ENCODE measurements at regions not wholly inside any gene's neighbourhood (a gene's known extent, or its start where the extent isn't known, plus 50 kb on each side); places are given as distances from the start of the nearest gene placed in this dataset.
"Not testable (repeated sequence)": the region's sequence is repeated elsewhere in the genome, so short reads cannot be mapped to it uniquely, and the experiment has no call there.

GRCh38 chr3:26229801-26230200 is 392.8 kb upstream of the LRRC3B start:
- H3K4me3 ChIP-seq (ENCODE audit: low read depth, low read length), result no peak overlapping the region
- no peak overlapping the region for H3K9ac ChIP-seq (ENCODE audit: low read length)
- no peaks in the 10 kb centered on the region for H3K4me1 ChIP-seq (ENCODE audit: control insufficient read depth, insufficient read depth, low read length)
- H3K27me3 ChIP-seq (ENCODE audit: control insufficient read depth, insufficient read depth, low read length), result no peaks in the 10 kb centered on the region
- no peaks in the 10 kb centered on the region for H3K9me3 ChIP-seq (ENCODE audit: control insufficient read depth, insufficient read depth, low read depth, low read length)
- H3K27ac ChIP-seq (ENCODE audit: low read depth, low read length), result no peak overlapping the region
- no peaks in the 10 kb centered on the region for H3K36me3 ChIP-seq (ENCODE audit: control insufficient read depth, insufficient read depth, low read length)

DNA sequence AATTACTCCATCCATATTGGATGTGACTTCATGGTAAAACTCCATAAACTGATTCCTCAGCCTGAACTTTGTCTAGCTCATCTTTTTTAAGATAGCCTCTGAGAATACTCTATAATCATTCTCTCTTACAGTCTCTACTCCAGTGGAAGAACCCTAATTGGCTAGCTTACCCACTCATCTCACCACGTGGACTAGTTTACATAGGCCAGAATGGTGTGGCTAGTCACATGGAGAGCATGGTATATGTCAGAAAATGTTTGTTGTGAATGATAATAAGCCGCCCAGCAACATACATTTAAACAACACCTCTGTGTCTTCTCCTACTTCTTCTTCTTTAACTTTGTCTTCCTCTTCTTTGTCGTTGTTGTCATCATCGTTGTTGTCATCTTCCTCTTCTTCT is 389.2 kb upstream of the LRRC3B start:
- Histone ChIP-seq H3K27ac (ENCODE audit: low read depth, low read length) (no peak overlapping the region), H3K4me3 (ENCODE audit: low read depth, low read length) (no peak overlapping the region), H3K27me3 (ENCODE audit: control insufficient read depth, insufficient read depth, low read length) (no peaks in the 10 kb centered on the region), H3K9me3 (ENCODE audit: control insufficient read depth, insufficient read depth, low read depth, low read length) (0 out of 2 replicates have a peak, but pooled peaks cover 4% of the 10 kb centered on the region), H3K9ac (ENCODE audit: low read length) (no peak overlapping the region), H3K36me3 (ENCODE audit: control insufficient read depth, insufficient read depth, low read length) (no peaks in the 10 kb centered on the region), H3K4me1 (ENCODE audit: control insufficient read depth, insufficient read depth, low read length) (no peaks in the 10 kb centered on the region)

DNA sequence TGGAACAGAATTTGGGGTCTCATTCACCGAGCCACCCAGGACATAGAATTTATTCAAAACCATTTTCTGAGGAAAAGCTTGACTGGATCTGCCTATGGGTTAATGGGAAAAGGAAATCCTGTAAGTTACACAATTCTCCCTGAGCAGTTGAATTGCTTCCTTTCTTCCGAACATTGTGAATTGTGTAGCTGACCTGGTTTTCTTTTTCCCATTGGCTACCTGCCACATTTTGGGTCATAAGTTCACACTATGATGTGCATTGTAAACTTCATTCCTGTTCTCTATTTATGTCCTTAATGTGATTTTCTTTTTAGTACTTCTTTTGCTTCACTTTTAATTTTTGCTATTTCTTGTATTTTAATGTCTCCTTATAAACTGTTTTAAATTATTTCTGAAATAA is 386.0 kb upstream of the LRRC3B start:
- Histone ChIP-seq H3K9me3 (ENCODE audit: control insufficient read depth, insufficient read depth, low read depth, low read length) (0 out of 2 replicates have a peak, but pooled peaks cover 6% of the 10 kb centered on the region), H3K27ac (ENCODE audit: low read depth, low read length) (no peak overlapping the region), H3K36me3 (ENCODE audit: control insufficient read depth, insufficient read depth, low read length) (no peaks in the 10 kb centered on the region), H3K4me3 (ENCODE audit: low read depth, low read length) (no peak overlapping the region), H3K27me3 (ENCODE audit: control insufficient read depth, insufficient read depth, low read length) (no peaks in the 10 kb centered on the region), H3K9ac (ENCODE audit: low read length) (no peak overlapping the region), H3K4me1 (ENCODE audit: control insufficient read depth, insufficient read depth, low read length) (no peaks in the 10 kb centered on the region)

DNA sequence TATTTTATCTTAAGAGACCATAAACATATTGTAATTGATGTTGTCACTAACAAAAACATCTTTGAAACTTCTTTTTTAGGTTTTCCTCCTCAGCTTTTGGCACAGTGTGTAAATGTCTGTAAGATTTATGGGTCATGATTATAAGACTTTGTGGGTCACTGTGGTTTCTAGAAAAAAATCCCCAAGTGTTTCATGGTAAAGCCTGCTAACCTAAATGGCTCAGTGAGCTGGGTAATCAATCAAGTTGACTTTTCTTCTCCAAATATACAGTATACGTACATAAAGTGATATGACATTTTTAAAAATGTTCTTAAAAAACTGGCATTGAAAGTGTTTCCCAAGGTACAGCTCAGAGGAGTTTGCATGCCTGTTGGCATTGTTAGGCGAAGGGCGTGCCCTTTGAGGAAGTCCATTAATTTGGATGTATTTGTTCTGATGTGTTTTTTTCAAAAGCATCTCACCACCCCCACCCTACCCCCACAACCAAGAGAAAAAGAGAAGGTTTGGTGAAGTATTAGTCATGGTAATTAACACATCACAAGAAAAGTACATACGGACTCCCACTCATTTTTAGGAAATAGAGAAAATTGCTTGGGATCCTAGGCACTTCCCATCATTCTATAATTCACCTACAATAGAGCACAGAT is 385.4 kb upstream of the LRRC3B start:
- no peak overlapping the region for H3K27ac ChIP-seq (ENCODE audit: low read depth, low read length)
- H3K4me1 ChIP-seq (ENCODE audit: control insufficient read depth, insufficient read depth, low read length), result no peaks in the 10 kb centered on the region
- no peak overlapping the region for H3K4me3 ChIP-seq (ENCODE audit: low read depth, low read length)
- H3K9me3 ChIP-seq (ENCODE audit: control insufficient read depth, insufficient read depth, low read depth, low read length), result 0 out of 2 replicates have a peak, but pooled peaks cover 6% of the 10 kb centered on the region
- H3K9ac ChIP-seq (ENCODE audit: low read length), result no peak overlapping the region
- no peaks in the 10 kb centered on the region for H3K27me3 ChIP-seq (ENCODE audit: control insufficient read depth, insufficient read depth, low read length)
- no peaks in the 10 kb centered on the region for H3K36me3 ChIP-seq (ENCODE audit: control insufficient read depth, insufficient read depth, low read length)

DNA sequence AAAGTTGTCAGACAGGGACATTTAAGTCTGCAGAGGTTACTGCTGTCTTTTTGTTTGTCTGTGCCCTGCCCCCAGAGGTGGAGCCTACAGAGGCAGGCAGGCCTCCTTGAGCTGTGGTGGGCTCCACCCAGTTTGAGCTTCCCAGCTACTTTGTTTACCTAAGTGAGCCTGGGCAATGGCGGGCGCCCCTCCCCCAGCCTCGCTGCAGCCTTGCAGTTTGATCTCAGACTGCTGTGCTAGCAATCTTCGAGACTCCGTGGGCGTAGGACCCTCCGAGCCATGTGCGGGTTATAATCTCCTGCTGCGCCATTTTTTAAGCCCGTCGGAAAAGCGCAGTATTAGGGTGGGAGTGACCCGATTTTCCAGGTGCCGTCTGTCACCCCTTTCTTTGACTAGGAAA is 378.0 kb upstream of the LRRC3B start:
- not testable (repeated sequence) for H3K9me3 ChIP-seq (ENCODE audit: control insufficient read depth, insufficient read depth, low read depth, low read length); H3K27me3 ChIP-seq (ENCODE audit: control insufficient read depth, insufficient read depth, low read length); H3K9ac ChIP-seq (ENCODE audit: low read length); H3K36me3 ChIP-seq (ENCODE audit: control insufficient read depth, insufficient read depth, low read length); H3K27ac ChIP-seq (ENCODE audit: low read depth, low read length); H3K4me3 ChIP-seq (ENCODE audit: low read depth, low read length); H3K4me1 ChIP-seq (ENCODE audit: control insufficient read depth, insufficient read depth, low read length)

DNA sequence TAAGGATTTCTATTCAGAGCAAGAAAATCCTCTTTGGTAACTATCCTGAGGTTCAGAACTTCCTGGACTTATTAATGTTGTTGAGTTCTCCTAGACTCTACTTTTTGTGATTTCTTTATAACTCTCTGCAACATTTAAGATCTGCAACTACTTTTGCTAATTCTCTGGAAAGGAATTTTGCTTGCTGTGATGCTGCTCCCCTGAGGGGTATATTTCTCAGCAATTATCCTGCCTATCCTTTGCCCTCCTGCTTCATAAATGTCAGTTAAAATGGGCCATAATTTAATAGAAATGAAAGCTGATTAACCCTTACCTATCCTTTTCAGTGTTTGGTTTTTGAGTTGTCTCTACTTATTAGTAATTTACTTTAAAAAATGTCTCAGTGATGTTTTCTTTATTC is 377.3 kb upstream of the LRRC3B start:
- Histone ChIP-seq H3K9ac (ENCODE audit: low read length) (no peak overlapping the region), H3K9me3 (ENCODE audit: control insufficient read depth, insufficient read depth, low read depth, low read length) (no peaks in the 10 kb centered on the region), H3K36me3 (ENCODE audit: control insufficient read depth, insufficient read depth, low read length) (no peaks in the 10 kb centered on the region), H3K27me3 (ENCODE audit: control insufficient read depth, insufficient read depth, low read length) (no peaks in the 10 kb centered on the region), H3K4me1 (ENCODE audit: control insufficient read depth, insufficient read depth, low read length) (no peaks in the 10 kb centered on the region), H3K4me3 (ENCODE audit: low read depth, low read length) (no peak overlapping the region), H3K27ac (ENCODE audit: low read depth, low read length) (no peak overlapping the region)

DNA sequence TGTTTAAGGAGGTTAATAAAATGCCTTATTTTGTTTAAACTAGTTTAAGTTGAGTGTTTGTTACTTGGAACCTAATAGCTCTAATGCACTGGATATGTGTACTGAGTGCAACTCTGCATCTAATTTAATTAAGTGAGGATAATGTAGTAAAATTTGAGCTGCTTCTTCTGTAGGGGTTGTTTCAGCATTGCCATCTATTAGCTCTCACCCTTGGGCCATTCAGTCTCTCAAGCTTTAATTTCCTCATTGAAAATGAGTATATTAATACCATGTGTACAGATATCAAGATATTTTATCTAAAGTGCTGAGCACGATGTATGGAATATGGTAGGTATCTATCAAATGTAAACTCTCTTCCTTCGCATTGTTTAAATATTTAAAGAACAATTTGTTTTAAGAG is 375.7 kb upstream of the LRRC3B start:
- no peaks in the 10 kb centered on the region for H3K4me1 ChIP-seq (ENCODE audit: control insufficient read depth, insufficient read depth, low read length)
- no peaks in the 10 kb centered on the region for H3K9me3 ChIP-seq (ENCODE audit: control insufficient read depth, insufficient read depth, low read depth, low read length)
- no peak overlapping the region for H3K4me3 ChIP-seq (ENCODE audit: low read depth, low read length)
- H3K36me3 ChIP-seq (ENCODE audit: control insufficient read depth, insufficient read depth, low read length), result no peaks in the 10 kb centered on the region
- H3K27ac ChIP-seq (ENCODE audit: low read depth, low read length), result no peak overlapping the region
- H3K9ac ChIP-seq (ENCODE audit: low read length), result no peak overlapping the region
- H3K27me3 ChIP-seq (ENCODE audit: control insufficient read depth, insufficient read depth, low read length), result no peaks in the 10 kb centered on the region

DNA sequence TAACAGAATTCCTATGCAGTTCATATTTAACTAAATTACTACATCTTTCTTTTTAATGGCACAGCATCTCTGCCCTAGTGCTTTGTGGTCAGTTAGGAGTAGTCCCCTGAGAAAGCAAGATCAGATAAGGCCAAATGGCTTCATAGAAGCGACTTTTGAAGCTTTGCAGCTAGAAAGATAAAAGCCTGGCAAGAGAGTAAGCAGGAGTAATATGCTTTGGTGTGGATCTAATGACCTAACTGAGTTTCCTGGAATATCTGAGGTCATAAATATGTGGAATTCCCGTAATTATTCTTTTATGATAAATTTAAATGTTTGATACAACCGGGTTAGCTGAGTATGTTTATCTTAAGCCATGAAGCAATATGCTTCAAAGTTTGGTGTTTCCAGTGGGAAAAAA is 374.9 kb upstream of the LRRC3B start:
- H3K27me3 ChIP-seq (ENCODE audit: control insufficient read depth, insufficient read depth, low read length), result no peaks in the 10 kb centered on the region
- no peaks in the 10 kb centered on the region for H3K36me3 ChIP-seq (ENCODE audit: control insufficient read depth, insufficient read depth, low read length)
- no peaks in the 10 kb centered on the region for H3K4me1 ChIP-seq (ENCODE audit: control insufficient read depth, insufficient read depth, low read length)
- H3K4me3 ChIP-seq (ENCODE audit: low read depth, low read length), result no peak overlapping the region
- no peak overlapping the region for H3K27ac ChIP-seq (ENCODE audit: low read depth, low read length)
- H3K9ac ChIP-seq (ENCODE audit: low read length), result no peak overlapping the region
- H3K9me3 ChIP-seq (ENCODE audit: control insufficient read depth, insufficient read depth, low read depth, low read length), result no peaks in the 10 kb centered on the region

DNA sequence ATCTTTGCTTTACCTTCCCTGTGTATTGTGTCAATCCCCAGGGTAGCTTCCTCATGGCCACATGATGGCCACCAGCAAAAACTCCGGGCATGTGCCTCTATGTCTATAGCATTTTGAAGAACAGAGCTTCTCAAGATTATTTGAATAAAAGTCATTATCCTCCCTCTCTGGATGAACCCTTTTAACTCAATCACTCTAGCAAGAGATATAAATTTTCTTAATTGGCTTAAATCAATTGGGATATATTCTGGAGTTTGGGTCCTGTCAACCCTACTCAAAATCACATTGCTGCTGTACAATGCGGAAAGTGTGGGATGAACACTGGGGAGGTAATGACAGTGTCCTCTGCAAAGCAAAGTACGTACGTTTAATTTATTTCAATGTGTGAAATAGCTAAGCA is 370.6 kb upstream of the LRRC3B start:
- no peaks in the 10 kb centered on the region for H3K4me1 ChIP-seq (ENCODE audit: control insufficient read depth, insufficient read depth, low read length)

DNA sequence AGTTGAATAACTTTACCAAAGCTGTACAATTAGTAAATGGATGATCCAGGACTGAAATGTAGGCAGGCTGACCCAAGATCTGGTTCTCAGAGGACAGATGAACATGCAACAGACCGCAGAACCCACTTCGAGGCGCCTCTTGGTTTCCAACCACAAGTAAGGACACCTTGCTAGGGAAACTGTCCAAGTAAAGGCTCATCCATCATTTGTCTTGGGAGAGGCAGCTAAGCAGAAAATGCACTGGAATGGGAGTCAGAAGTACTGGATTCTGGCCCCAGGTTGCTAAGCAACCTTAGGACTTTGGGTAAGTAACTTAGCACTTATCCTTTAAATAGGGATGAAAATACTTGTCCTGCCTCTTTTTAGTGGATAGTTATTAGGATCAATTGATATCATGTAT is 366.3 kb upstream of the LRRC3B start:
- Histone ChIP-seq H3K9me3 (ENCODE audit: control insufficient read depth, insufficient read depth, low read depth, low read length) (no peaks in the 10 kb centered on the region), H3K4me3 (ENCODE audit: low read depth, low read length) (no peak overlapping the region), H3K27me3 (ENCODE audit: control insufficient read depth, insufficient read depth, low read length) (no peaks in the 10 kb centered on the region), H3K4me1 (ENCODE audit: control insufficient read depth, insufficient read depth, low read length) (no peaks in the 10 kb centered on the region), H3K9ac (ENCODE audit: low read length) (no peak overlapping the region), H3K27ac (ENCODE audit: low read depth, low read length) (no peak overlapping the region), H3K36me3 (ENCODE audit: control insufficient read depth, insufficient read depth, low read length) (no peaks in the 10 kb centered on the region)

More for the DNA sequence above, 370.6 kb upstream of the LRRC3B start:
- Histone ChIP-seq H3K9me3 (ENCODE audit: control insufficient read depth, insufficient read depth, low read depth, low read length) (no peaks in the 10 kb centered on the region), H3K27me3 (ENCODE audit: control insufficient read depth, insufficient read depth, low read length) (no peaks in the 10 kb centered on the region), H3K9ac (ENCODE audit: low read length) (no peak overlapping the region), H3K4me3 (ENCODE audit: low read depth, low read length) (no peak overlapping the region), H3K36me3 (ENCODE audit: control insufficient read depth, insufficient read depth, low read length) (no peaks in the 10 kb centered on the region), H3K27ac (ENCODE audit: low read depth, low read length) (no peak overlapping the region)

DNA sequence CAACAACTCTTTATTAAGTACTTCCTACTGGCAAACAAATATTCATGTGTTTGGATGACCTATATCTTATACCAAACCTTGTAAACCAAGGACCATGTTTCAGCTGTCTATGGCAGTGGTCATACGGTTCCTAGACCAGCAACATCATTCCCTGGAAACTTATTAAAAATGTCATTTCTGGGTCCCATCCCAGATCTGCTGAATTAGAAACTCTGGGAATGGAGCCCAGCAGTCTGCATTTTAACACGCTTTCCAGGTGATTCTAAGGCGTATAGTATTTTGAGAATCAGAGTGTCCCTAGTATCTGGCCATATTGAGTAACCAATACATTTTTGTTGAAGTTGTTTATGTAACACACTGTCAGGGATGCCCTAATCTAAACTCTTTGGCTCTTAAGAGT is 363.4 kb upstream of the LRRC3B start:
- no peaks in the 10 kb centered on the region for H3K9me3 ChIP-seq (ENCODE audit: control insufficient read depth, insufficient read depth, low read depth, low read length)
- H3K27ac ChIP-seq (ENCODE audit: low read depth, low read length), result no peak overlapping the region
- no peaks in the 10 kb centered on the region for H3K4me1 ChIP-seq (ENCODE audit: control insufficient read depth, insufficient read depth, low read length)
- H3K27me3 ChIP-seq (ENCODE audit: control insufficient read depth, insufficient read depth, low read length), result no peaks in the 10 kb centered on the region
- no peak overlapping the region for H3K4me3 ChIP-seq (ENCODE audit: low read depth, low read length)
- no peak overlapping the region for H3K9ac ChIP-seq (ENCODE audit: low read length)
- H3K36me3 ChIP-seq (ENCODE audit: control insufficient read depth, insufficient read depth, low read length), result no peaks in the 10 kb centered on the region

DNA sequence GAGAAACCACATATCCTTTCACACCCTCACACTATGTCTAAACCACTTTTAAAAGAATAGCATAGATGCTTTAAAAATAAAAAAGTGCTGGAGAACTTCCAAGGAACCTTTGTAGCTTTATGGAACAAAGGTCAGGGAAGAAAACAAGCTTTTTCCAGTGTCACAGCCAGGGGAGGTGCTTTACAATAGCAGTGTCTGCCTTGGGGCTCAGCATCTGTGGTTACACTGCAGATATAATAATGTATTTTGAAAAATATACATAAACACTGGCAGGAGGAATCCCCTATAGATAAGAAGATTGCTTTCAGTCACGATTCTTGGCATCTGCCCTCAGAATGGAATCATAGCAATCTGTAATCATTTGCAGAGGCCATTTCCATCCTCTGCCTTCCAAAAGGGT is 362.4 kb upstream of the LRRC3B start:
- Histone ChIP-seq H3K27me3 (ENCODE audit: control insufficient read depth, insufficient read depth, low read length) (no peaks in the 10 kb centered on the region), H3K36me3 (ENCODE audit: control insufficient read depth, insufficient read depth, low read length) (no peaks in the 10 kb centered on the region), H3K27ac (ENCODE audit: low read depth, low read length) (no peak overlapping the region), H3K4me1 (ENCODE audit: control insufficient read depth, insufficient read depth, low read length) (peaks cover 5% of the 10 kb centered on the region; the same call in 1 of the 2 replicates), H3K9ac (ENCODE audit: low read length) (no peak overlapping the region), H3K4me3 (ENCODE audit: low read depth, low read length) (no peak overlapping the region), H3K9me3 (ENCODE audit: control insufficient read depth, insufficient read depth, low read depth, low read length) (no peaks in the 10 kb centered on the region)
